H9 (cell line): ENCODE measurements at regions not wholly inside any gene's neighbourhood (a gene's known extent, or its start where the extent isn't known, plus 50 kb on each side); places are given as distances from the start of the nearest gene placed in this dataset.

Experiments
- DNase-seq: peaks from one replicate; pipeline ENCODE4 v3.0.0-alpha.2; 2017
- H2AFZ ChIP-seq: one replicate; pipeline ENCODE4 v1.6.1; 2013; ENCODE audit warnings: mild to moderate bottlenecking, low read length, control low read depth, moderate library complexity
- H2AK5ac ChIP-seq: 2 replicates; pipeline ENCODE4 v1.6.1; 2013; ENCODE audit warnings: low read length, control low read depth, mixed read lengths; ENCODE audit not compliant: insufficient read length
- H2BK120ac ChIP-seq: one replicate; pipeline ENCODE4 v1.6.1; 2013; ENCODE audit warnings: low read depth, mild to moderate bottlenecking, low read length, control low read depth, inconsistent platforms; ENCODE audit not compliant: poor library complexity, severe bottlenecking
- H2BK12ac ChIP-seq: 2 replicates; pipeline ENCODE4 v1.6.1; 2013; ENCODE audit warnings: low read length, control low read depth, mixed read lengths, low read depth; ENCODE audit not compliant: insufficient read length
- H2BK15ac ChIP-seq: 2 replicates; pipeline ENCODE4 v1.6.1; 2013; ENCODE audit warnings: low read depth, low read length, control low read depth
- H2BK20ac ChIP-seq: one replicate; pipeline ENCODE4 v1.6.1; 2013; ENCODE audit warnings: low read depth, mild to moderate bottlenecking, low read length, control low read depth, inconsistent platforms; ENCODE audit not compliant: poor library complexity, severe bottlenecking
- H2BK5ac ChIP-seq: 2 replicates; pipeline ENCODE4 v1.6.1; 2013; ENCODE audit warnings: low read length, control low read depth, mixed read lengths; ENCODE audit not compliant: insufficient read length
- H3K14ac ChIP-seq: 2 replicates; pipeline ENCODE4 v1.6.1; 2013; ENCODE audit warnings: low read length, control low read depth; ENCODE audit not compliant: insufficient read depth
- H3K18ac ChIP-seq: 2 replicates; pipeline ENCODE4 v1.6.1; 2013; ENCODE audit warnings: low read depth, mild to moderate bottlenecking, mixed read lengths, low read length, control low read depth; ENCODE audit not compliant: insufficient read length
- H3K23ac ChIP-seq: 2 replicates; pipeline ENCODE4 v1.6.1; 2013; ENCODE audit warnings: low read length, control low read depth, mixed read lengths, low read depth; ENCODE audit not compliant: insufficient read length
- H3K23me2 ChIP-seq: 2 replicates; pipeline ENCODE4 v1.6.1; 2013; ENCODE audit warnings: low read depth, mild to moderate bottlenecking, mixed read lengths, low read length, control low read depth; ENCODE audit not compliant: insufficient read length, poor library complexity, severe bottlenecking
- H3K27ac ChIP-seq: 2 replicates; pipeline ENCODE4 v1.5.1; 2013; ENCODE audit warnings: low read length, control low read depth, mixed read lengths, low read depth; ENCODE audit not compliant: insufficient read length
- H3K27me3 ChIP-seq: 2 replicates; pipeline ENCODE4 v1.6.1; 2013; ENCODE audit warnings: low read length, control low read depth, inconsistent platforms; ENCODE audit not compliant: insufficient read depth
- H3K4ac ChIP-seq: 2 replicates; pipeline ENCODE4 v1.6.1; 2013; ENCODE audit warnings: low read depth, mild to moderate bottlenecking, control low read depth, inconsistent platforms, low read length, moderate library complexity
- H3K4me1 ChIP-seq: 2 replicates; pipeline ENCODE4 v1.6.1; 2013; ENCODE audit warnings: low read length, control low read depth, inconsistent platforms; ENCODE audit not compliant: insufficient read depth
- H3K4me2 ChIP-seq: 2 replicates; pipeline ENCODE4 v1.6.1; 2013; ENCODE audit warnings: low read length, control low read depth, mixed read lengths; ENCODE audit not compliant: insufficient read length, insufficient read depth
- H3K56ac ChIP-seq: 2 replicates; pipeline ENCODE4 v1.6.1; 2013; ENCODE audit warnings: low read depth, mild to moderate bottlenecking, mixed read lengths, low read length, control low read depth; ENCODE audit not compliant: insufficient read length
- H3K79me1 ChIP-seq: 2 replicates; pipeline ENCODE4 v1.6.1; 2013; ENCODE audit warnings: low read depth, mild to moderate bottlenecking, moderate library complexity, low read length, control low read depth, inconsistent platforms; ENCODE audit not compliant: insufficient read depth, poor library complexity, severe bottlenecking
- H3K79me2 ChIP-seq: 2 replicates; pipeline ENCODE4 v1.6.1; 2013; ENCODE audit warnings: low read length, control low read depth, inconsistent platforms; ENCODE audit not compliant: insufficient read depth
- H3K9ac ChIP-seq: 2 replicates; pipeline ENCODE4 v1.6.1; 2013; ENCODE audit warnings: low read length, control low read depth, mixed read lengths; ENCODE audit not compliant: insufficient read length; ENCODE audit errors: extremely low read depth
- H3K9me3 ChIP-seq: one replicate; pipeline ENCODE4 v1.6.1; 2013; ENCODE audit warnings: low read depth, low read length, inconsistent platforms; ENCODE audit not compliant: control insufficient read depth
- H3T11ph ChIP-seq: one replicate; pipeline ENCODE4 v1.6.1; 2013; ENCODE audit warnings: mild to moderate bottlenecking, low read length, control low read depth, inconsistent platforms
- H4K20me1 ChIP-seq: one replicate; pipeline ENCODE4 v1.6.1; 2013; ENCODE audit not compliant: control insufficient read depth, insufficient read length, insufficient read depth
- H4K5ac ChIP-seq: 2 replicates; pipeline ENCODE4 v1.6.1; 2013; ENCODE audit warnings: low read depth, mild to moderate bottlenecking, mixed read lengths, low read length, control low read depth; ENCODE audit not compliant: insufficient read length
- H4K8ac ChIP-seq: replicated peaks from 2 replicates; pipeline ENCODE4 v1.6.1; 2013; ENCODE audit warnings: low read length, control low read depth, mixed read lengths, low read depth; ENCODE audit not compliant: insufficient read length
- H4K91ac ChIP-seq: 2 replicates; pipeline ENCODE4 v1.6.1; 2013; ENCODE audit warnings: low read depth, mild to moderate bottlenecking, moderate library complexity, mixed read lengths, low read length, control low read depth; ENCODE audit not compliant: insufficient read length
- H3K27ac Mint-ChIP-seq, 3 experiments: 2 replicates in 2 of 3; 3 replicates in 1 of 3; pipeline ENCODE4 v1.8.0; 2020 to 2021; ENCODE audit warnings: mixed read lengths in 3 of 3, mild to moderate bottlenecking in 1 of 3, moderate library complexity in 1 of 3
- H3K27me3 Mint-ChIP-seq: 2 replicates; pipeline ENCODE4 v1.8.0; 2021; ENCODE audit warnings: low read depth, mild to moderate bottlenecking, moderate library complexity, mixed read lengths
- H3K36me3 Mint-ChIP-seq, 3 experiments: 2 replicates in 2 of 3; 3 replicates in 1 of 3; pipeline ENCODE4 v1.8.0; 2020 to 2021; ENCODE audit warnings: low read depth in 3 of 3, mixed read lengths in 3 of 3; ENCODE audit not compliant: insufficient read depth in 1 of 3
- H3K4me1 Mint-ChIP-seq, 2 experiments: 2 replicates each; pipeline ENCODE4 v1.8.0; 2020; ENCODE audit warnings: mixed read lengths in 2 of 2
- H3K4me3 Mint-ChIP-seq, 2 experiments: 2 replicates in 1 of 2; 3 replicates in 1 of 2; pipeline ENCODE4 v1.8.0; 2020 to 2021; ENCODE audit warnings: mild to moderate bottlenecking in 2 of 2, mixed read lengths in 2 of 2, moderate library complexity in 1 of 2
- H3K9me3 Mint-ChIP-seq, 2 experiments: 2 replicates in 1 of 2; 3 replicates in 1 of 2; pipeline ENCODE4 v1.8.0; 2020; ENCODE audit warnings: mild to moderate bottlenecking in 2 of 2, mixed read lengths in 2 of 2, moderate library complexity in 1 of 2
- WGBS: extraction: QIAGEN DNeasy Blood & Tissue Kit; methylation state at CpG from one replicate; pipeline ENCODE4 v1.1.7; 2013; ENCODE audit warnings: missing lambda C conversion rate, low lambda C conversion rate, mixed read lengths; ENCODE audit not compliant: insufficient read length; ENCODE audit errors: extremely low coverage; 5-methylcytosine and 5-hydroxymethylcytosine counted together
- TF ChIP-seq, protein P1 (sequence below): fragments of 200-600 bp; sonication (generic); conservative IDR thresholded peaks from 3 replicates; pipeline ENCODE4 v1.8.0; 2021; ENCODE audit warnings: antibody characterized with exemption, mild to moderate bottlenecking

DNA sequence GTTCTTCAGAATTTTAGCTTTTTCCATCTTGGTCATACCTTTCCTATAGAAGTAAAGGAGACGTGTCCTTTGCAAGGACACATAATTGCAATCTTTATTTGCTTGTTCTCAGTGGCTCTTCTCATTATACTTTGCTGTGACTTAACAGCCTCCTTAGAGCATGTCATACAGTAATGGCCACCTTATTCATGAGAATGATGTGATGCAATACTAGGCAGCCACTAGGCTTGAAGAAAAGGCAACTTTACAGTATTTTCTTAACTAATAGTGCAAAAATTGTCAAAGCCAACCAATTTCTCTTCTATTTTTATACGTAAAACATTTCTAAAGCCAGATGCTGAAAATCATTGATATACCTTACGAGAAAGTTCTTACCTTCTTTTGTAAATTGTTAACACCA lies 1296.8 kb upstream of the EYS start:
- H3T11ph ChIP-seq, result no peak overlapping the region
- H4K20me1 ChIP-seq, result no peaks in the 10 kb centered on the region
- H3K4me1 ChIP-seq, result no peaks in the 10 kb centered on the region
- H3K56ac ChIP-seq, result no peak overlapping the region
- no peak overlapping the region for H3K27ac Mint-ChIP-seq
- peaks cover 1% of the 10 kb centered on the region; the same call in 1 of the 2 replicates for H3K27me3 Mint-ChIP-seq
- no peaks in the 10 kb centered on the region for H3K27me3 ChIP-seq
- no peak overlapping the region for H3K27ac ChIP-seq
- H3K9ac ChIP-seq, result no peak overlapping the region
- no peak overlapping the region for H3K4ac ChIP-seq
- H3K14ac ChIP-seq, result no peak overlapping the region
- H2BK12ac ChIP-seq, result no peak overlapping the region
- H2BK20ac ChIP-seq, result no peak overlapping the region
- no peak overlapping the region for H3K23ac ChIP-seq
- H3K23me2 ChIP-seq, result no peaks in the 10 kb centered on the region
- H3K4me2 ChIP-seq, result no peak overlapping the region
- H3K18ac ChIP-seq, result no peak overlapping the region
- WGBS, result no CpG with 5 or more reads among the region's 3 CpGs
- H3K9me3 ChIP-seq, result no peaks in the 10 kb centered on the region
- H3K36me3 Mint-ChIP-seq, result no peaks in the 10 kb centered on the region
- DNase-seq, result no peak
- H2BK5ac ChIP-seq, result no peak overlapping the region
- no peaks in the 10 kb centered on the region for H3K79me1 ChIP-seq
- no peak overlapping the region for H2BK15ac ChIP-seq
- H3K79me2 ChIP-seq, result no peaks in the 10 kb centered on the region
- no peak overlapping the region for H4K91ac ChIP-seq
- H3K4me3 Mint-ChIP-seq, result no peak overlapping the region
- no peak overlapping the region for H2AK5ac ChIP-seq
- H3K4me1 Mint-ChIP-seq, result no peaks in the 10 kb centered on the region
- no peaks in the 10 kb centered on the region; a peak in 1 of 5 replicates for H3K9me3 Mint-ChIP-seq
- no peak overlapping the region for H4K8ac ChIP-seq
- TF ChIP-seq, protein P1, sequence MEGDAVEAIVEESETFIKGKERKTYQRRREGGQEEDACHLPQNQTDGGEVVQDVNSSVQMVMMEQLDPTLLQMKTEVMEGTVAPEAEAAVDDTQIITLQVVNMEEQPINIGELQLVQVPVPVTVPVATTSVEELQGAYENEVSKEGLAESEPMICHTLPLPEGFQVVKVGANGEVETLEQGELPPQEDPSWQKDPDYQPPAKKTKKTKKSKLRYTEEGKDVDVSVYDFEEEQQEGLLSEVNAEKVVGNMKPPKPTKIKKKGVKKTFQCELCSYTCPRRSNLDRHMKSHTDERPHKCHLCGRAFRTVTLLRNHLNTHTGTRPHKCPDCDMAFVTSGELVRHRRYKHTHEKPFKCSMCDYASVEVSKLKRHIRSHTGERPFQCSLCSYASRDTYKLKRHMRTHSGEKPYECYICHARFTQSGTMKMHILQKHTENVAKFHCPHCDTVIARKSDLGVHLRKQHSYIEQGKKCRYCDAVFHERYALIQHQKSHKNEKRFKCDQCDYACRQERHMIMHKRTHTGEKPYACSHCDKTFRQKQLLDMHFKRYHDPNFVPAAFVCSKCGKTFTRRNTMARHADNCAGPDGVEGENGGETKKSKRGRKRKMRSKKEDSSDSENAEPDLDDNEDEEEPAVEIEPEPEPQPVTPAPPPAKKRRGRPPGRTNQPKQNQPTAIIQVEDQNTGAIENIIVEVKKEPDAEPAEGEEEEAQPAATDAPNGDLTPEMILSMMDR, result no peak
- no peak overlapping the region for H4K5ac ChIP-seq
- no peak overlapping the region for H2AFZ ChIP-seq
- no peak overlapping the region for H2BK120ac ChIP-seq
